Effector CD4-positive, alpha-beta T cell (primary cell): ENCODE measurements at regions not wholly inside any gene's neighbourhood (a gene's known extent, or its start where the extent isn't known, plus 50 kb on each side); places are given as distances from the start of the nearest gene placed in this dataset.
"Not testable (repeated sequence)": the region's sequence is repeated elsewhere in the genome, so short reads cannot be mapped to it uniquely, and the experiment has no call there.

ENCODE experiments used
- DNase-seq: peaks from one replicate; pipeline ENCODE4 v3.0.0-alpha.2; 2020

DNA sequence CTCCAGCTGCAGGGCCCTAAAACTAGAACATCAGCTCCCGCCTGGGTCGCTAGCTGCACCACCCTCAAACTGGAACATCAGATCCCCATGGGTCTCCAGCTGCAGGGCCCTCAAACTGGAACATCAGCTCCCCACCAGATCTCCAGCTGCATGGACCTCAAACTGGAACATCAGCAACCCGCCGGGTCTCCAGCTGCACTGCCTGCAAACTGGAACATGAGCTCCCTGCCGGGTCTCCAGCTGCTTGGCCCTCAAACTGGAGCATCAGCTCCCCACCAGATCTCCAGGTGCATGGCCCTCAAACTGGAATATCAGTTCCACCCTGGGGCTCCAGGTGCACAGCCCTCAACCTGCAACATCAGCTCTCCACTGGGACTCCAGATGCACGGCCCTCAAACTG lies 82.7 kb downstream of the TFRC start:
- not testable (repeated sequence) for DNase-seq

DNA sequence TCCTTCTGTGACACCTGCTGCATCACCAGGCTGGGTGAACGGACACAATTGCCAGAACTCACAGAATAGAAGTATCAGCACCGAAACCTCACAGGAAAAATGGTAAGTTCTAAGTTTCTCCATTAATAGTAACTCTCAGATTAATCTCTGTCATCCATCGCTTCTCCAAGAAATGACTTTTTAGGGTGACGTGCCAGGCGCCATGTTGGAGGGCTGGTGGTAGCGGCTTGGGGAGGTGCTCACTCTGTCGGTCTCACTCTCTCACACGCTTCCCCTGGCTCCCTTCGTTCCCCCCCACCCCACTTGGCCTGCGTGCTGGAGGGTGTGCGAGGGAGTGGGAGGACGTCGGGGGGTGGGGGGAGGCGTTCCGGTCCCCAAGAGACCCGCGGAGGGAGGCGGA lies 85.6 kb downstream of the TFRC start:
- not testable (repeated sequence) for DNase-seq

DNA sequence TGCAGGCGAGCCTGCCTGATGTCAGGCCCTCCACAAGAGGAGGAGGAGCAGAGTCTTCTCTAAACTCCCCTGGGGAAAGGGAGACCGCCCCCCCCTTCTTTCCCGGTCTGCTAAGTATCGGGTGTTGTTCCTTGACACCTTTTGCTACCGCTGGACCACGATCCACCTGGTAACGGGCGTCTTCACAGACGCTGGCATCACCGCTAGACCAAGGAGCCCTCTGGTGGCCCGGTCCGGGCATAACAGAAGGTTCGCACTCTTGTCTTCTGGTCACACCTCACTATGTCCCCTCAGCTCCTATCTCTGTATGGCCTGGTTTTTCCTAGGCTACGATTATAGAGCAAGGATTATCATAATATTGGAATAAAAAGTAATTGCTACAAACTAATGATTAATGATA lies 86.0 kb upstream of the TNK2 start:
- DNase-seq: peak; percentile 56

DNA sequence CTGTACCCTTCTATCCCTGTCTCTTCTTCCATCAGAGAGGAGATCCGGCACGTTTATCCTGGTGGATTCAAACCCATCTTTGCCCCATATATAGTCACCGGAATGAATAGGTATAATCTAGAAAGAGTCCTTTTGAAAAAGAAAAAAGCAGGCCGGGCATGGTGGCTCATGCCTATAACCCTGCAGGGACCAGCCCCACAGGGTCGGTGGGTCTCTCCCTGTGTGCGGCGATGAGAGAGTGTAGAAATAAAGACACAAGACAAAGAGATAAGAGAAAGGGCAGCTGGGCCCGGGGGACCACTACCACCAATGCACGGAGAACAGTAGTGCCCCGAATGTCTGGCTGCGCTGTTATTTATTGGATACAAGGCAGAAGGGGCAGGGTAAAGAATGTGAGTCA lies 85.3 kb upstream of the TNK2 start:
- DNase-seq: not testable (repeated sequence)

DNA sequence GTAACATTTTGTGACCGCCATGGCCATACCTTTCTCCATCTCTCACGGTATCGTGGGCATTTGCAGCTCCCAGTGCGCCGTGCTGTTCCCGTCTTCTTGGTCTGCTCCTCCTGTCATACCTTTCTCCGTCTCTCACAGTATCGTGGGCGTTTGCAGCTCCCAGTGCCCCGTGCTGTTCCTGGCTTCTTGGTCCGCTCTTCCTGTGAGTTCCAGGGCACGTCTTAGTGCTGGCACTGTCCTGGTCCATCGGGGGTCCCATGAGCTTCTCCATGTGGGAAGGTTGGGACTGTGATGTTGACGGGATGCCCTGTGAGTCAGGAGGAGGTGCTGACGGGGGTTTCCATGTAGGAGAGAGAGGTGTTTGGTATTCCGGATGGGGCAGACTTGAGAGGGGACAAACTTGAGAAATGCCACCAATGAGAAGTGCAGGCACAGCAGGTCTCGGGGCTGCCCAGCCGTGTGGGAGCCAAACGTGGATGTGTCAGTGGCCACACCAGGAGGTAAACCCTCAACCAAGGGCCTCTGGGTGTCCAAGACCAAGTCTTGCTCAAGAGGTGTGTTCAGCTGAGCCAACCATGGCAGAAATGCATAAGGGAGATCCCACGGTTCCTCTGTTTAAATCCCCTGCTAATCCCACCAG lies 84.7 kb upstream of the TNK2 start:
- DNase-seq: not testable (repeated sequence)

DNA sequence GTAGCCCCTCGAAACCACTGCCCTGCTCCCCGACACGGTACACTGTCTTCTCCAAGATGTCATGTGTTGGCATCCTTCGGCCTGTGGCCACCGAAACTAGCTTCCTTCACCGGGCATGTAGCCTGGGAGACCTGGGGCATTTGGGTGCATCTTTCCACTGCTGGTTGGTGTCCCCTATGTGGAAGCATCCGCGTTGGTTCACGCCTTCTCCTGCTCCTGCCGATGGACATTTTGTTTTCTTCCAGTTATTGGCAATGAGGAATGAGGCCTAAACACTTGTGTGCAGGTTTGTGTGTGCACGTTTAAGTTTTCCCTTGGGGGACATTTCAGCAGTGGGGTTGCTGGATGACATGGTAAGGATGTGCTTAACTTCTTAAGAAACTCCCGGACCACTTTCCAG lies 83.6 kb upstream of the TNK2 start:
- DNase-seq: not testable (repeated sequence)

DNA sequence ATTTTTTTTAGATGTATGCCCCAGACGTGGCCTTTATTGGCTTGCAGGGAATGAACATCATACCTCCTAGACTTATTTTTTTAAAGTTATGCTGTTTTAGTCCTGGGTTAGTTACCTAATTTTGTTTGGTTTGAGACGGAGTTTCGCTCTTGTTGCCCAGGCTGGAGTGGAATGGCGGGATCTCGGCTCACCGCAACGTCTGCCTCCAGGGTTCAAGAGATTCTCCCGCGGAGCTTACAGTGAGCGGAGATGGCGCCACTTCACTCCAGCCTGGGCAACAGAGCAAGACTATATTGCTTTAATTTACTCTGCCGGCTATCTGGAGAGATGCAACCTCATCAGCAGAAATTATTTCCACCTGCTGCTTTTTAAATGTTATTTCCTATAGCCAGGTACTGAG lies 82.9 kb upstream of the TNK2 start:
- DNase-seq: not testable (repeated sequence)

DNA sequence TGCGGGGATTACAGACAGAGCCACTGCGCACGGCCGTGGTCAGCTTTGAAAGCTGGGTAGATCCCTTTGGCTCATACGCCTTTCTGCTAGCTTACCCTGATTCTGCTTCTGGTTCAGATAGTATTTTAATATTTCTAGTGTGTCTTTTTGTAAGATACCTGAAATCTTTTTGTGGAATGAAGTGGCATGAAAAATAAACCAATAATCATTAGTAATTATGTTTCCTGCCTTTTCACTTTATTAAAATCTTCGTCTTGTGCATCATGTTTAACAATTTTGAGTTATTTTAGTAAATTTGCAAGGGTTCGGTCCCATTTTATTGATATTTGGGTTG lies 82.5 kb upstream of the TNK2 start:
- not testable (repeated sequence) for DNase-seq

DNA sequence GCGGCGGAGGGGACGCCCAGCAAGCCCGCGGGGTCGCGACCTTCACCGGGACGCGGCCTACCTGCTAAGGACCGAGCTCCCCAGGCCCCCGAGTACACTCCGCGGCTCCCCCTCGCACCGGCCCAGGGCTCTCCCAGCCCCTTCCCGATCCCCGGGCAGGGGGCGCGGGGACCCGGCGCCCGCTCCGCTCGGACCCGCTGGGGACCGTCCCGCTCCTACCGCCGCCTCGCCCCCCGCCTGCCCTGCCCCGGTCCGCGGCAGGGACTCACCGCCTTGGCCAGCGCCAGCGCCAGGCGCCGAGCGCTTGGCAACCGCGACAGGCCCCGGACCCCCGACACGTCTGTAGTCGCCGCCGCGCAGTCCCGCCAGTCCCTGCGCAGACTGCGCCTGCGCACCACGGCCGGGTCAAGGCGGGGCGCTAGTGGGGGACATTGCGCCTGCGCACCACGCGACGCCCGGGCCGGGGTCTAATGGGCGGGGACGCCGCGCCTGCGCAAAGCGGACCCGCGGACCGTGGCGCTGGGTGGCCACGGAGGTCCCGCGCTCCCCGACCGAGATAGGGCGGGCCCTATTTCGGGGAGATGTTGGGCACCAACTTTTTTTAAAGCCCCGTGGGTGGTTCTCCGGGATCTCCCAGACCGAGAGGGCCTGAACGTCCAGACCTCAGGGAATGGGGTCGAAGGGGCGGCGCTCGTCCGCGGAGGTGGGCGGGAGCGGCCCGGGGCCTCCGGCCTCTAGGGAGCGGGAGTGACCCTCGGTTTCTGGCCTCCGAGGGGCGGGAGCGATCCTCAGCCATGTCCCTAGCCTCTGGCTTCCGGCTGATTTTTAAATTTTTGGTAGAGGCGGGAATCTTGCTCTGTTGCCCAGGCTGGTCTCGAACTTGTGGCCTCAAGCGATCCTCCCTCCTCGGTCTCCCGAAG lies 81.8 kb upstream of the TNK2 start:
- peak; percentile 86 for DNase-seq

DNA sequence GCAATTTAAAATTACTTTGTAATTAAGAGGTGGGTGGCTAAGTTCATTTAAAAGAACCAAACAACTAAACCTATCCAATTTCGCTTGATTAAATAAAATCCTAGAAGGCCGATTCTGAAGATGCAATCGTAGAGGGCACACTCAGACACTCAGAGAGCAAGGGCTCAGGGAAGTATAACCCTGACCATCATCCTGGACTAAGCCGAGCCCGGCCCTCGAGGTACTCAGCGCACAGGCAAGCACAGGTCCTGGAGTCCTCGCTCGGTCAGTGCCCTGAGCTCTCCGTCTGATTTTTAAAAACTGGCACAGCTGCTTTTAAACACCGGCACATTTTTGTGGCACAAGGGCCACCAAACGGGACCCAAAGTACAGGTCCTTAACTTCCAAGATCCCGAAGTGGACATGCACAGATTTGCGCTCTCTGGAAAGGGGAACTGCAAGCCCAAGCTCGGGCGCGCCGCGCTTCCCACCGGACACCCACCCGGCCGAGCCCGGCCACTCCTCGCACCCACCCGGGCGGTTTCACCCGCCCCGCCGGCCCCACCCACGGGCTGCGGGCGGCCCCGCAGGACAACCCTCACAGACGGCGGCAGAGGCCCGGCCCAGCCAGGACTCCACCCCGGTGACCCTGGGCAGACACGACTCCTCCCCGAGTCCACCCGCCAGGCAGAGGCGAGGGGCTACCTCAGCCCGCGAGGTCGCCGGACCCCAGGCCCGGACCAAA lies 81.0 kb upstream of the TNK2 start:
- not testable (repeated sequence) for DNase-seq

DNA sequence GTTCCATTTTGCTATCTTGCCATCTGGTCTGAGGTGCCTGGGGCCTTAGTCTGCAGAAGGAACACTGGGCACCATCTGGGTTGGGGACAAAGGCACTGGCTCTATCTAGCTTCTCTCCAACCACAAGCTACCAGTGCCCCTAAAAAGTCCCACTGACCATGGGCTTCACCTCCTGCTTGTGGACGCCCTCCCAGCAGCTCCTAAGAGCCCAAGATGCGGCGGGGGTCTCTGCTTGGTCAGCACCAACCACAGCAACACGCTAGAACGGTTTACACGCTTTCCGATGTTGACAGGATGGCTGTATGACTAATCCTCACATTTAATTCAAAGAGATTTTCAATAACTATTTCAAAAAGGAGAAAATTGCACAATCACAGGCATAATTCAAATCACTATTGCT lies 80.4 kb upstream of the TNK2 start:
- not testable (repeated sequence) for DNase-seq

DNA sequence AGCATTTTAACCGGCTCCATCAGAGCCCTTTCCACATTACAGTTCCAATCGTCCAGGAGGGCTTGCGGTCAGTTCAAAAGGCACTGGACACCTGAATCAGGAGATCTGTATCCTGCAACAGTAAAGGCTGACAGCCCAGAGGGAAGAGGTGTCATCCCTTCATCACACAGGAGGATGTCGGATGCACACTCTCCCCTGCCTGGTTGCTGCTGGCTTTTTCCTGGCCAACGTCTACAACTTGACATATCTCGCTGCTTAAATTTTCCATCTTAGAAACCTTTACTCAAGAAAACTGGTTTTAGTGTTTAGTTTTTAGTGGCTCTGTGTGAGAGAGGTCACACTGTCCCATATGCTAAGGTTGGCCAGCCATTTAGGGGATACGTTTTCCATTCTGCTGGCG lies 78.7 kb upstream of the TNK2 start:
- not testable (repeated sequence) for DNase-seq

DNA sequence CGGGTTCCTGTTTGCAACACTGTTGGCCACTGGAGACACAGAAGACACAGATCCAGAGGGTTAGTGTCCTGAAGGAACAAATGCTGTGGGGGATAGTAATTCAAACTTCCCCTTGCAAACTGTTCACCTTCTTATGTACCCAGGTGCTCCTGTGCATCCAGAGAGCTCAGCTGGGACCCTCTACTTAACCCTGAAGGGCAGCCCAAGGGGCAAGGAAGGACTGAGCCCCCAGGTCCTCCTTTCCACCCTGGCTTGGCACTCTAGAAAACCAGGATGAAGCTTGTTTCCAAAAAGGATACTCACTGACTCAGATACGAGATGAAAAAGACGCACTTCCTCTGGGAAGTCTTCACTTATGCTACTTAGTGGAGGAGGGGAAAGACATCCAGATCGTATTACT lies 78.2 kb upstream of the TNK2 start:
- DNase-seq: not testable (repeated sequence)

DNA sequence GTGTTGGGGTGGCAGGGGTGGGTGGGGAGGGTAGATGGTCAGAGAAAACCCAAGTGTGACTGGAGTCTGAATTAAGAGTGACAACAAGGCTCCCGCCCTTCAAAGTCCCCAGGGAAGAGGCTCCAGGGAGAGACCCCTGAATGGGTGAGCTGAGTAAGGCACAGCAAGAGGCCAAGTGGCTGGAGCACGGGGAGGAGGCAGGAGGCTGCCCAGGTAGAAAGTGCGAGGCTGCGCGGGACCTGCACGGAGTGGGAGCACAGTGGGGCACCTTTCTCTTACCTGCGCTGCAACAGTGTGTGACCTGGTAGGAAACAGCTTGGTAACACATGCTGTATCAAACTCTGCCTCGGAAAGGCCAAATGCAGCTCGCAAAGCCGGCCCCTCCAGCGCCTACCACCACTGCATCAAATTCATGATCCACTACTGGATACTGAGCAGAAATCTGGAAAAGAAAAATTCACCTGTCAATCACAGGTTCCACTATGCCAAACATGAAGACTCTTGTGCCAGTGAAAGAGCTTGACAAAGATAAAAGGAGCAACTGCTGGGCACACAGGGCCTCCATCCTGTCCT lies 77.1 kb upstream of the TNK2 start:
- DNase-seq: not testable (repeated sequence)

DNA sequence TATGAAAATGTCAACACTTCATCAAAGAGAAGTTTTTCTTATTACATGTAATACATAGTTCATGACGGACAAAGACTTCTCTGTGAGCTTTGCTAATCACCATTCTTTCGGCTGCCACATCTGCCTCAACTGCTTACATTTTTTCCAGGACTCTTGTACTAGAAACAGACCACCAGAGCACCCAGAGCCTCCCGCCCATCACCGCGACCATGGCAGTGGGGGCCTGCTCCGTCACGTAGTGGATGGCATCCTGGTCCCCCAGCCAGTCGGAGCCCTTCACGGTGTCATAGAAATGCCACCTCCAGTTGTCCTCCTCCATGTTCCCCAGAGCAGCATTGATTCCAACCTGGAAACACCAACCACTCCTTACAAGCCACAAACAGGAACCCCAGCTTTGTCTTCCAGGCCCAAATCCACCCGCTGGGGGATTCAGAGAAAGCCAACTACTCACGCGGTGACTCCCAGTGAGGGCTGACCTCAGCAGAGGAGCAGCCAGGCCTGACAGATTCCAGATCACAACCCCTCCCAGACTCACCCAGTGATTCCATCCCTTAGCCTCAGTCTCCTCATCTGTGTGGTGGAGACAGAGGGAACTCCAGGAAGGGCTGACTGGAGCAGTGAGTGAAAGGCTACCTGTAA lies 76.2 kb upstream of the TNK2 start:
- DNase-seq: not testable (repeated sequence)

DNA sequence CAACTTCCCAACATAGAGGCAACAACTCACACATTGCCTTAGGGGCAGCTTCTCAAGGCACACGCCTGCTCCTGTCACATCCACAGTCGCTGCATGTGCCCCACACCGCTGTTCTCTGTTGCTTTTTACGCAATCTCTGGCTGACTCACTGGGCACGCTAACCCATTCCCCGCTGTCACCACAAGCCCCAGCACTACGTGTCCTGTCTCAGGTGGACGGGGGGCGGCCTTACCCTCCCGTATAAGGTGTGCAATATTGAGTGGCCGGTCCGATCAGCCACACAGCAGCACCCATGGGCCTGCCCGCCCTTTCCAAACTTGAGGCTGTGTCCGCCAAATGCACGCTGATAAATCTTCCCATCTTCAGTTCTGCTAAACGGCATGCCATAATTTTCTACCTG lies 75.5 kb upstream of the TNK2 start:
- DNase-seq: not testable (repeated sequence)

DNA sequence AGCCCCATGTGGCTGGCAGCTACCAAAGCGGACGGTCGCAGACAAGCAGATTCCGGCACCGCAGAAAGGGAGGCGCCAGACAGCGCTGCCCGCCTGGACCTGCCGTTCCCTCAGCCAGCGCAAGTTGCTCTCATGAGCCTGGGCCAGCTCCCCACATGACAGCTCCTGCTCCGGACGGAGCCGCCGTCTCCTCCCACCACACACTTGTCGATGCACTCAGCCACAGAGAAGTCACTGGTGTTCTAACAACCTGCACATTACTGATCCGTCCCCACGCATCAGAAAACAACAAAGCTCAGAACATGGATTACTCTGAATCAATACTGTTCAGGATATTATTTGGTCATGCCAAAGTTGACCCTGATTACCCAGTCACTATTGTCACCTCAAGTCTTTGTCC lies 74.4 kb upstream of the TNK2 start:
- not testable (repeated sequence) for DNase-seq

DNA sequence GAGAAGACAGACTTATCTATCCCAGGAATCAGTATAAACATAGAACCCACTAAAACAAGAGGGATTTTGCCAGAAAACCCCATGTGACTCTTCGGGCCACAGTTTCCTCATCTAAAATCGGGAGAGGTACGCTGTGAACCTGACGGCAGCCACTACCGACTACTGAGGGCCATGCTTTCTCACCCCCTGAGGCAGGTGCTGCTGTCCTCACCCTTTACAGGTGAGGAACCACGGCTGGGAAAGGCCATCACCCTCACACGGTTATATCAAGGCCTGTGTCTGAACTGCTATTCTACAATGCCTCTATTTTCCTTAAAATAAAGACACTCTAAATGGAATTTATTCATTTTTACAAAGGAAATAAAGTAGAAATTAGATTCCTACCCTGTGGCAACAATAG lies 73.4 kb upstream of the TNK2 start:
- DNase-seq: not testable (repeated sequence)

DNA sequence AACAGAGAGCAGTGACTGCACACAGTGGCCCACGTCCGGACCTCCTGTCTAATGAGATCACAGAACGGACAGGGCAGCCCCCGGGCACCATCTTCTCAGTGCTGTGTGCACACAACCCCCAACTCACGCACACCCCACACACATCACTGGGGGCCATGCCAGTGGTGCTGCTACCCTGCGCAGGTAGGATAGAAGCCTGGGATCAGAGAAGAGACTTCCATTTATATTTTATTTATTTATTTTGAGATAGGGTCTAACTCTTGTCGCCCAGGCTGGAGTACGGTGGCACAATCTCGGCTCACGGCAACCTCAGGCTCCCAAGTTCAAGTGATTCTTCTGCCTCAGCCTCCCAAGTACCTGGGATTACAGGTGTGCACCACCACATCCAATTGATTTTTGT lies 71.5 kb upstream of the TNK2 start:
- DNase-seq: not testable (repeated sequence)

DNA sequence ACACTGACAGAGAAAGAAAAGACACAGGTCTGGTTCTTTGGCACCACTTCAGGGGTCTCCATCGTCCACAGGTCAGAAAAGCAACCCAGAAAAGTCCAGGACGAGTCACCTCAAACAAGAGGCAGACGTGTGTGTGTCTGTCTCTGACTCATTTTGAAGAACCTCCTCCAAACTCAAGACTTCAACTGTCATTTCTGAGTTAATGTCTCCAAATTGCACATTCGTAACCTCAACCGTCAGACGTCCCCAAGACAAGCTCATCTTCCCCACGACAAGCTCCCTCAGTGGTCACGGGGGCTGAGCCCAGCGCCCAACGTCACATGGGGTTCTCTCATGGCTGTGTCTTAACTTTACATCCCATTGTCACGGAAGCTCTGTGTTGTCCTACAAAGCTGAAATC lies 70.2 kb upstream of the TNK2 start:
- DNase-seq: not testable (repeated sequence)

DNA sequence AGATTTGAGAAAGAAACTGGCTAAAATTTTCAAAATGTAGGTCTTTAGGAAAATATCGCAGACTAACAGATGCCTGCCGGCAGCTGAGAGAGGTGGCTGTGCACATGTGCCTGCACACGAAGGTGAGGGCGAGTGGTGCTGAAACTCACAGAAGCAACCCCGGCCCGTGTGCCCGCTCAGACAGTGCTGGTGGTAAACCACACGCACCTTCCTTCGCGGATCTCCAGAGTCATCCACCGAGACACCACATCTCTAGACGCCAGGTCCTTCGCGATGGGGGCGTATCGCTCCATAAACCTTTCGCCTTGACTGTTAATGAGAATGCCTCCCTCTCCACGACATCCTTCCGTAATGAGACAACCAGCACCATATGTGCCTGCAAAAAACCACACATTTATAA lies 68.5 kb upstream of the TNK2 start:
- DNase-seq: not testable (repeated sequence)

DNA sequence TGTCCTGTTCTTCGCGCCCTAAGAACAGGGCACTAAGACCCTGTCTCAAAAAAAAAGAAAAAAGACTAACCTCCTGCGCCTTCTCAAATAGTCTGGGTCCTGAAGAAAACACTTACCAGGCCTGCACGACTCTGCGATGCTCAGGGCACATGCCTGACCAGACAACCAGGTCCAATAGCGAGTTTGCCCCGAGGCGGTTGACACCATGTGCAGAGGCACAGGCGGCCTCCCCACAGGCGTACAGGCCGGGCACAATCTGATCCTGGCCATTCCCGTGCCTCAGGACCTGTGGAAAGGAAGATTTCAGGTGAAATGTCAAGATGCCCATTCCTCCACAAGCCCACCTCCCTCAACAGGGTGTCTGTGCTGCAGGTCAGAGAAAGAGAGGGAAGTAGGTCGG lies 65.9 kb upstream of the TNK2 start:
- not testable (repeated sequence) for DNase-seq

DNA sequence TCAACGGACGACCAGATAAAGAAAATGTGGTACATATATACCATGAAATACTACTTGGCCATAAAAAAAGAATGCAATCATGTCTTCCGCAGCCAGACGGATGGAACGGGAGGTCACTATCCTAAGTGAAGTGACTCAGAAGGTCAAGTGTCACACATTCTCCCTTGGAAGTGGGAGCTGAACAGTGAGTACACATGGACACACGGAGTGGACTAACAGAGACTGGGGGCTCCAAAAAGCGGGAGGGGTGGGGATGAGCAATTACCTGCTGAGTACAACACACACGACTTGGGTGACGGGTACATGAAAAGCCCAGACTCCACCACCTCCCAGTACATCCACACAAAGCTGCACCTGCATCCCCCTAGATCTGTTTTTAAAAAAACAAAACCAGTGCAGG lies 62.5 kb upstream of the TNK2 start:
- DNase-seq: not testable (repeated sequence)
